H9 (cell line): ENCODE measurements at regions not wholly inside any gene's neighbourhood (a gene's known extent, or its start where the extent isn't known, plus 50 kb on each side); places are given as distances from the start of the nearest gene placed in this dataset.

Experiments used
- DNase-seq: peaks from one replicate; pipeline ENCODE4 v3.0.0-alpha.2; 2017
- H2AFZ ChIP-seq: one replicate; pipeline ENCODE4 v1.6.1; 2013; ENCODE audit warnings: mild to moderate bottlenecking, low read length, control low read depth, moderate library complexity
- H2AK5ac ChIP-seq: 2 replicates; pipeline ENCODE4 v1.6.1; 2013; ENCODE audit warnings: low read length, control low read depth, mixed read lengths; ENCODE audit not compliant: insufficient read length
- H2BK120ac ChIP-seq: one replicate; pipeline ENCODE4 v1.6.1; 2013; ENCODE audit warnings: low read depth, mild to moderate bottlenecking, low read length, control low read depth, inconsistent platforms; ENCODE audit not compliant: poor library complexity, severe bottlenecking
- H2BK12ac ChIP-seq: 2 replicates; pipeline ENCODE4 v1.6.1; 2013; ENCODE audit warnings: low read length, control low read depth, mixed read lengths, low read depth; ENCODE audit not compliant: insufficient read length
- H2BK15ac ChIP-seq: 2 replicates; pipeline ENCODE4 v1.6.1; 2013; ENCODE audit warnings: low read depth, low read length, control low read depth
- H2BK20ac ChIP-seq: one replicate; pipeline ENCODE4 v1.6.1; 2013; ENCODE audit warnings: low read depth, mild to moderate bottlenecking, low read length, control low read depth, inconsistent platforms; ENCODE audit not compliant: poor library complexity, severe bottlenecking
- H2BK5ac ChIP-seq: 2 replicates; pipeline ENCODE4 v1.6.1; 2013; ENCODE audit warnings: low read length, control low read depth, mixed read lengths; ENCODE audit not compliant: insufficient read length
- H3K14ac ChIP-seq: 2 replicates; pipeline ENCODE4 v1.6.1; 2013; ENCODE audit warnings: low read length, control low read depth; ENCODE audit not compliant: insufficient read depth
- H3K18ac ChIP-seq: 2 replicates; pipeline ENCODE4 v1.6.1; 2013; ENCODE audit warnings: low read depth, mild to moderate bottlenecking, mixed read lengths, low read length, control low read depth; ENCODE audit not compliant: insufficient read length
- H3K23ac ChIP-seq: 2 replicates; pipeline ENCODE4 v1.6.1; 2013; ENCODE audit warnings: low read length, control low read depth, mixed read lengths, low read depth; ENCODE audit not compliant: insufficient read length
- H3K23me2 ChIP-seq: 2 replicates; pipeline ENCODE4 v1.6.1; 2013; ENCODE audit warnings: low read depth, mild to moderate bottlenecking, mixed read lengths, low read length, control low read depth; ENCODE audit not compliant: insufficient read length, poor library complexity, severe bottlenecking
- H3K27ac ChIP-seq: 2 replicates; pipeline ENCODE4 v1.5.1; 2013; ENCODE audit warnings: low read length, control low read depth, mixed read lengths, low read depth; ENCODE audit not compliant: insufficient read length
- H3K27me3 ChIP-seq: 2 replicates; pipeline ENCODE4 v1.6.1; 2013; ENCODE audit warnings: low read length, control low read depth, inconsistent platforms; ENCODE audit not compliant: insufficient read depth
- H3K4ac ChIP-seq: 2 replicates; pipeline ENCODE4 v1.6.1; 2013; ENCODE audit warnings: low read depth, mild to moderate bottlenecking, control low read depth, inconsistent platforms, low read length, moderate library complexity
- H3K4me1 ChIP-seq: 2 replicates; pipeline ENCODE4 v1.6.1; 2013; ENCODE audit warnings: low read length, control low read depth, inconsistent platforms; ENCODE audit not compliant: insufficient read depth
- H3K4me2 ChIP-seq: 2 replicates; pipeline ENCODE4 v1.6.1; 2013; ENCODE audit warnings: low read length, control low read depth, mixed read lengths; ENCODE audit not compliant: insufficient read length, insufficient read depth
- H3K56ac ChIP-seq: 2 replicates; pipeline ENCODE4 v1.6.1; 2013; ENCODE audit warnings: low read depth, mild to moderate bottlenecking, mixed read lengths, low read length, control low read depth; ENCODE audit not compliant: insufficient read length
- H3K79me1 ChIP-seq: 2 replicates; pipeline ENCODE4 v1.6.1; 2013; ENCODE audit warnings: low read depth, mild to moderate bottlenecking, moderate library complexity, low read length, control low read depth, inconsistent platforms; ENCODE audit not compliant: insufficient read depth, poor library complexity, severe bottlenecking
- H3K79me2 ChIP-seq: 2 replicates; pipeline ENCODE4 v1.6.1; 2013; ENCODE audit warnings: low read length, control low read depth, inconsistent platforms; ENCODE audit not compliant: insufficient read depth
- H3K9ac ChIP-seq: 2 replicates; pipeline ENCODE4 v1.6.1; 2013; ENCODE audit warnings: low read length, control low read depth, mixed read lengths; ENCODE audit not compliant: insufficient read length; ENCODE audit errors: extremely low read depth
- H3K9me3 ChIP-seq: one replicate; pipeline ENCODE4 v1.6.1; 2013; ENCODE audit warnings: low read depth, low read length, inconsistent platforms; ENCODE audit not compliant: control insufficient read depth
- H3T11ph ChIP-seq: one replicate; pipeline ENCODE4 v1.6.1; 2013; ENCODE audit warnings: mild to moderate bottlenecking, low read length, control low read depth, inconsistent platforms
- H4K20me1 ChIP-seq: one replicate; pipeline ENCODE4 v1.6.1; 2013; ENCODE audit not compliant: control insufficient read depth, insufficient read length, insufficient read depth
- H4K5ac ChIP-seq: 2 replicates; pipeline ENCODE4 v1.6.1; 2013; ENCODE audit warnings: low read depth, mild to moderate bottlenecking, mixed read lengths, low read length, control low read depth; ENCODE audit not compliant: insufficient read length
- H4K8ac ChIP-seq: replicated peaks from 2 replicates; pipeline ENCODE4 v1.6.1; 2013; ENCODE audit warnings: low read length, control low read depth, mixed read lengths, low read depth; ENCODE audit not compliant: insufficient read length
- H4K91ac ChIP-seq: 2 replicates; pipeline ENCODE4 v1.6.1; 2013; ENCODE audit warnings: low read depth, mild to moderate bottlenecking, moderate library complexity, mixed read lengths, low read length, control low read depth; ENCODE audit not compliant: insufficient read length
- H3K27ac Mint-ChIP-seq, 3 experiments: 2 replicates in 2 of 3; 3 replicates in 1 of 3; pipeline ENCODE4 v1.8.0; 2020 to 2021; ENCODE audit warnings: mixed read lengths in 3 of 3, mild to moderate bottlenecking in 1 of 3, moderate library complexity in 1 of 3
- H3K27me3 Mint-ChIP-seq: 2 replicates; pipeline ENCODE4 v1.8.0; 2021; ENCODE audit warnings: low read depth, mild to moderate bottlenecking, moderate library complexity, mixed read lengths
- H3K36me3 Mint-ChIP-seq, 3 experiments: 2 replicates in 2 of 3; 3 replicates in 1 of 3; pipeline ENCODE4 v1.8.0; 2020 to 2021; ENCODE audit warnings: low read depth in 3 of 3, mixed read lengths in 3 of 3; ENCODE audit not compliant: insufficient read depth in 1 of 3
- H3K4me1 Mint-ChIP-seq, 2 experiments: 2 replicates each; pipeline ENCODE4 v1.8.0; 2020; ENCODE audit warnings: mixed read lengths in 2 of 2
- H3K4me3 Mint-ChIP-seq, 2 experiments: 2 replicates in 1 of 2; 3 replicates in 1 of 2; pipeline ENCODE4 v1.8.0; 2020 to 2021; ENCODE audit warnings: mild to moderate bottlenecking in 2 of 2, mixed read lengths in 2 of 2, moderate library complexity in 1 of 2
- H3K9me3 Mint-ChIP-seq, 2 experiments: 2 replicates in 1 of 2; 3 replicates in 1 of 2; pipeline ENCODE4 v1.8.0; 2020; ENCODE audit warnings: mild to moderate bottlenecking in 2 of 2, mixed read lengths in 2 of 2, moderate library complexity in 1 of 2
- CTCF ChIP-seq: fragments of 200-600 bp; sonication (generic); conservative IDR thresholded peaks from 3 replicates; pipeline ENCODE4 v1.8.0; 2021; ENCODE audit warnings: antibody characterized with exemption, mild to moderate bottlenecking
- WGBS: extraction: QIAGEN DNeasy Blood & Tissue Kit; methylation state at CpG from one replicate; pipeline ENCODE4 v1.1.7; 2013; ENCODE audit warnings: missing lambda C conversion rate, low lambda C conversion rate, mixed read lengths; ENCODE audit not compliant: insufficient read length; ENCODE audit errors: extremely low coverage; 5-methylcytosine and 5-hydroxymethylcytosine counted together

DNA sequence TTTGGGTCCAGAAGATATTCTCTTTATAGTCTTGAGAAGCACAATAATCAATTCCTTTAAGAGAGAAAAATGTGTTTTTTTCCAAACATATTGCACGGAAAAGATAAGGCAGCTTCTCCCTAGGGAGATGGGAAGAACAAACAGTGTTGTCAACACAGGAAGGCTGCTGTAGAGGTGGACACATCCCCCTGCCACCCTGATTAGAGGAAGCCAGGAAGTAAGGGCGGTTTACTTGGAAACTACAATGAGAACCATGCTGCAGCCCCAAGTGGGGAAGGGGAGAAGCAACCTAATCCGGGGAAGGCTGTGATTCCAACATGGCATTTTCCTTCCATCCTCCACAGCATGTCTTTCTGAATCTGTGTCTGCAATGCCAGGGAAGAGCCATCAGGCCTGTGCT, 256.9 kb upstream of the TGFBR2 start:
- H2AK5ac ChIP-seq = no peak overlapping the region
- Mint-ChIP-seq H3K36me3 (no peaks in the 10 kb centered on the region), H3K27me3 (no peaks in the 10 kb centered on the region), H3K4me3 (no peak overlapping the region), H3K4me1 (peaks cover 15 to 17% of the 10 kb centered on the region in 2 experiments), H3K9me3 (no peaks in the 10 kb centered on the region), H3K27ac (no peak overlapping the region)
- H3K14ac ChIP-seq = no peak overlapping the region
- no peak overlapping the region for H4K8ac ChIP-seq
- H4K20me1 ChIP-seq = no peaks in the 10 kb centered on the region
- no peak overlapping the region for H4K91ac ChIP-seq
- H3T11ph ChIP-seq = no peak overlapping the region
- H3K23ac ChIP-seq = no peak overlapping the region
- no peaks in the 10 kb centered on the region for H3K79me2 ChIP-seq
- H3K56ac ChIP-seq = no peak overlapping the region
- H3K4me2 ChIP-seq = no peak overlapping the region
- no peaks in the 10 kb centered on the region for H3K23me2 ChIP-seq
- no peak overlapping the region for H2BK12ac ChIP-seq
- H3K9me3 ChIP-seq = no peaks in the 10 kb centered on the region
- no peak overlapping the region for H2AFZ ChIP-seq
- no peak overlapping the region for H2BK5ac ChIP-seq
- no peak overlapping the region for H2BK15ac ChIP-seq
- H3K4me1 ChIP-seq = no peaks in the 10 kb centered on the region
- no peak overlapping the region for H4K5ac ChIP-seq
- no peaks in the 10 kb centered on the region for H3K79me1 ChIP-seq
- H2BK20ac ChIP-seq = no peak overlapping the region
- WGBS = no CpG with 5 or more reads among the region's 3 CpGs
- no peak overlapping the region for H2BK120ac ChIP-seq
- no peak overlapping the region for H3K9ac ChIP-seq
- no peak overlapping the region for H3K27ac ChIP-seq
- no peak for DNase-seq
- no peaks in the 10 kb centered on the region for H3K27me3 ChIP-seq
- no peak overlapping the region for H3K18ac ChIP-seq
- H3K4ac ChIP-seq = no peak overlapping the region
- TF ChIP-seq CTCF = no peak
